Islet precursor cell (in vitro differentiated cells): ENCODE measurements at regions not wholly inside any gene's neighbourhood (a gene's known extent, or its start where the extent isn't known, plus 50 kb on each side); places are given as distances from the start of the nearest gene placed in this dataset.
A peak's percentile ranks its signal among the peaks of the same experiment; 100 is the strongest.

Source experiments
- DNase-seq: peaks from one replicate; pipeline ENCODE4 v3.0.0-alpha.2; 2018

DNA sequence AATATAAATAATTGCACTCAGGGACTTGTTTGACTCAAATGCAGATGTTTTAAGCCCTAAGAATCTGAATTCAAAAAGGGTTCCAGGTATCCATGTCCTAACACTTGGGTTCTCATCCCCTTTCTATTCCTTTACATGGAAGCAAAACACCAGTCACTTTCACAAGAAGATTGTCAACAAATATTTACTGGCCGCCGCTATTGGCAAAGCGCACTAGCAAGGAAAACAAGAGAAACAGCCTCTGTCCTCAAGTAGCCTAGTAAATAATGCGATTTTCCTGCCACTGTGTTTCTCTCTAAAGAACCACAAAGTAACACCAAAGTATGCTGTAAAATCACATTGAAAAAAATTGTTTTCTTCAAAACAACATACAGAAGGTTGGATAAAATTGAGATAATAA, 66.7 kb upstream of the EZH2 start:
- DNase-seq: no peak

DNA sequence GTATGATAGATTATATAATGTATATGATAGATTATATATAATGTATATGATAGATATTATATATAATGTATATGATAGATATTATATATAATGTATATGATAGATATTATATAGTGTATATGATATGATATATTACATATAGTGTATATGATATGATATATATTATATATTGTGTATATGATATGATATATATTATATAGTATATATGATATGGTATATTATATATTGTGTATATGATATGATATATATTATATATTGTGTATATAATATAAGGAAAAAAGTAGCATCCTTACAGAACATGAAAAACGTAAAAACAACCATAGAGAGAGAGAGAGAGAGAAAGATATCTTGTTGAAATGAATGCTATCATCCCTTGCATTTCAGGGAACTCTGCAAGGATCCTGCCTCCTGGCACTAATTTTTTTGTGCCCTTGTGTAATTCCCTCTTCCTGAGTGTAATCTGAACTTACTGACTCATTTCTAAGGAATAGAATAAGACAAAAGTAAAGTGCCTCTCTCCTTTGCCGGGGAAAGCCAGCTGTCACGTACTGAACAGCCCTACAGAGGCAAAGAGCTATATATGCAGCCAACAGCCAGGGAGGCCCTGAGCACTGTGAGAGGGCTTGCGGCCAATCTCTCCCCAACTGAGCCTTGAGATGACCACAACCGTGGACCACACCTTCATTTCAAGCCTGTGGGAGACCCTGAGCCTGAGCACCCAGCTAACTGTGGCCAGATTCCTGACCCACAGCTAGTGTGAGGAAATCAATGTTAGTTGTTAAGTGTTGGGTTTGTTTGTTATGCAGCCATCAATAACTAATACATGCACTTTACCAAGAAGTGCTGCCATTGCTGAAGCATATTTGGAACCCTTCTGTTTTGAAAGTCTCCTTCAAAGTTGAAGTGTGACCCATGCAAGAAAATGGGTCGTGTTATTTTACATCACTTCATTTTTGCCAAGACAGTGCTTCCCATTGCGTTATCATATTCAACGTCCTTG, 61.1 kb upstream of the EZH2 start:
- no peak for DNase-seq

DNA sequence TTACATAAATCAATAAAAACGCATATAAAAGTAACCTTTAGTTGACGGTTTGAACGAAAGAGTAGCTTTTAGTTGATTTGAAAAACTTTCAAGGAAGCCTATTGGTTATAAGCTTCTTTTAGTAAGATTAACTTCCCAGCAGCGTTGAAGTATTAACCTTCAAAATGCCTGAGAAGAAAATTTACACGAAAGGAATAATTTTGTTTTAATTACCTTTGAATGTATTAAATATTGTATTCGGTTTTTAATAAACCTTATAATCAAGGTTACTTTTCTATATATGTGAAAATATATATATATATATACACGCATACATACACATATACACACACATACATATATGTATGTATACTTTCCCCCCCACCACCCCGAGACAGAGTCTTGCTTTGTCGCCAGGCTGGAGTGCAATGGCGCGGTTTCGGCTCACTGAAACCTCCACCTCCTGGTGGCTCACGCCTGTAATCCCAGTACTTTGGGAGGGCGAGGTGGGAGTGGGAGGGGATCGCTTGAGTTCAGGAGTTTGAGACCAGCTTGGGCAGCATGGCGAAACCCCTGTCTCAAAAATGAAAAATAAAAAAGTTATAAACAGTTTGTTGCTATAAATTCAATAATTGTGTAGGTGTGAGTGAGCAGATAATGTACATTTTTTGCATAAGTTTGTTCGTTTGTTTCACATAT, 57.6 kb upstream of the EZH2 start:
- peak; percentile 89 for DNase-seq

DNA sequence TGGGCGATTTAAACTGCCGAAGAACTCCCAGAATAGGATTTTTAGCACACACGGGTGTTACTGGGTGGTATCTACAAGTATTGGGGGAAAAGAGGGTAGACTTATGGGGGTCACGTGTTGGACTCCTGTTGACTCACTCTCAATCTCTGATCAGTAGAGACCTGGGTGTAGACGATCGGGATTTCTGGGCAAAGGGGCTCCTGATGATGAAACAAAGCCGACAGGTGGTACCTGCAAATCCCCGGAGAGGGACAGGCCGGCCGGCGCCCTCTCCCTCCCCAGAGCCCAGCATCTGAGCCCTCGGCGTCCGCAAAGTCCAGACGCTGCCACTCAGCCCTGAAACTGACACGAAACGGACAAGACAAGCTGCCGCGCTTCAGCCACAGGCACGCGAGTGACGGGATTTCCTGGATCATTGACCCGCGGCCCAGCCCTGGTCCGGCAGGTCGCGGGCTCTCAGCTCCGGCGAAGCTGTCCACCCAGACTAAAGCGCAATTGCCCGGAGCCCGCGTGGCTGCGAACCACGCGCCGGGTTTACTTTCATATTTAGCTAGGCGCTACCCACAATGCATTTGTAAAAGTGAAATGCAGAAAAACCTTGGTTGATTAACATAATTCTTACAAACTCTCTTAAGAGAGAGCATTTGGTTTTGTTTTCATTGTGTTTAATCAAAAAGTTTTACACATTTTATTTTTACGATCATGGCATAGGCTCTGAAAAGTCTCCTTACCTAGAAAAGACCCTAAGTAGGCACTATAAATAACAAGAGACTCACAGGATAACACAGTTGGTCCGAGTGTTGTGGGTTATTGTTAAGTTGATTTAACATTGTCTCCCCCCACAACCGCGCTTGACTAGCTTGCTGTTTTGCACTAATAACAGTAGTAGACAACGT, 56.9 kb upstream of the EZH2 start:
- peak; percentile 87 for DNase-seq

DNA sequence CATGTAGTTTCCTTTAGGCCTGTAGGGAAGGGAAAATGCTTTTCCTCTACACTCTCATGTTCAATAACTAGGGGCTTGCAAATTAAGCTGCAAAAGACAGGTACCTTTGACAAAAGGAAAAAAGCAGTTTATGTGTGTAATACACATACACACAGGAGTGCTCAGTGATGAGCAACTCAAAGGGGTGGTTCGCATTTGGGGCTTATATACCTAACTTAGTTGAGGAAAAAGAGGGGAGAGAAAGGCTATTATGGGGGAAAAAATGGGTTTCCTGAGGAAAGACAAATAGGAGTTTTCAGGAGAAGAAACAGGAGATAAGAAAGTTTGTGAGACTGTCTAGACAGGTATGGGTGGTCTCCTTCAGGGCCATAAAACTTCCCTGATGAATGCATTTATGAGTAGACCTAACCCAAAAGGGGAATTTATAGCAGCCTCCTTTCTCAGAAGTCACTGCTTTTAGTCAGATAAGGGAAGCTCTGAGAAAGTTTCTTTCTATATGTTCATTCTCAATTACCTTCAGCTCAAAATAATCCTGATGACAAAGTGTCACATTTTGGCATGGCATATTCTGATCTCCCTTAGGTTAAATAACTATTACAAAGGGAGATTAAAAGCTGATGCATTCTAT, 55.2 kb upstream of the EZH2 start:
- no peak for DNase-seq

DNA sequence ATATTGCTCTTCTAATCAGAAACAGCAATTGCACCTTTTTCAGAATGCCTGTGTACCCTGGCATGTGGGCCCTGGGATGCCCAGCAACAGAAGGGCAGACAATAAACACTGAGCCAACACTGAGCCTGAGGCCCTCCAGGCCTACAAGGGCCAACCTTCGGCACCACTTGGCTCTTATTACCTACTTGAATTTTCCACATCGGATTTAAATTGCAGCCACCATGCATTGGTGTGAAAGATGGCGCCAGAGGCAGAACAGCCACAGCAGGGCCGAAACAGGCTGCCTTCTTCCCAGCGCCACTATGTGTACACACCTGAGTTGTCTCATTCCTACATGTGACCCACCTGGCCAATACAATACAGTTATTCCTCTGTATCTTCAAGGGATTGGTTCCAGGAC, 51.4 kb upstream of the EZH2 start:
- DNase-seq: no peak
